GM19023 (cell line): ENCODE measurements at regions not wholly inside any gene's neighbourhood (a gene's known extent, or its start where the extent isn't known, plus 50 kb on each side); places are given as distances from the start of the nearest gene placed in this dataset.

Source experiments
- ATAC-seq: cut with Tn5 transposase; IDR thresholded peaks from one replicate; pipeline ENCODE4 v1.9.1; 2021; ENCODE audit warnings: mild to moderate bottlenecking, moderate library complexity; ENCODE audit not compliant: unreplicated experiment

DNA sequence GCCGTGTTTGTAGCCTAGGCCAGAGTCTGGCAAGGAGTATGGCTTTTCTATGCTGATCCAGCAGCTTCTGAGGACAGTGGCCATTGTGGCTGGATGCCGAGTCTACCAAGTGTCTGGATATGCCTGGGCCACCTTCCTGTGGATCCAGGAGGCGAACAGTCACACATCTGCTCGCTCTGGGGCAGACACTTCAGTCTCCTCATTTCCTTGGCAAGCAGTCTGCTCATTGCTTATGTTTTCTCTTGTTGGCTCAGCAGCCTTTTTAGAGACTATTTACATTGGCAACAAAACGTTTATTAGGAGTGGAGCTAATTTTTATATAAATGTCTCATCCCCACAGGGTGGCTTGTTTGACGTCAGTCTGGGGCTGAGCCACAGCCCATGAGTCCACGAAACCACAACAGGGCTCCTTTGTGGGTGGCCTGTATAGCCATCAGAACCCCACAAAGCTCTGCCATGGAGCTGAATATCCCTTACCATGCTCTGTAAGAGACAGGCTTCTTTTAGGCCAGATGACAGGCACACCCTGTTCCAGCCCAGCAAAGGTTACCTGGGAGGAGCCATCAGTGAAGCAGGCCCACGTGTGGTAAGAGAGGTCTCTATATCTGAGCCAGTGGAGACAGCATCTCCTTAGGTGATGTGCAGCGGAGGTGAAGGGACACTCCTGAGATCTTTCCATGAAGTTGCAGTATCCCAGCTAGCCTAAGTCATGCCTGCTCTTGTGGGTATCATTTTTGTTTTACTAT is 221.7 kb downstream of the DIRAS2 start:
- no peak for ATAC-seq

DNA sequence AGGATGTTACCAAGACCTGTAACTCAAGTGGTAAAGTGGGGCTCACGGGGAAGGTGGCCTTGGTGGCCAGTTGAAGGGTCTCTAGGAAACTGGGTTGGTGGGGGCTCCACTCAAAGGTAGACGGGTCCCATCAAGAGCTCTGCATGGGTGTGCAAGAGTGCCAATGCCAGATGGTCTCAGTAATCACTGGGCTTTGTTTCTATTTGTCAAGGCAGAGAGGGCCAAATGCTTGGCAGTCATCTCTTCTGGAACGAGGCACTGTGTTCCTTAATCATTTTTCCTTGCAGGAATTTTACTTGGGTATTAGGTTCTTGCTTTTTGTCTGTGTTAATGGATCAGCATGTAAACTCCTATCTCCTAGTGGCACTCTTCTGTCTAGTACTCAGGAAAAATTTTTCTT is 220.8 kb downstream of the DIRAS2 start:
- ATAC-seq: no peak

DNA sequence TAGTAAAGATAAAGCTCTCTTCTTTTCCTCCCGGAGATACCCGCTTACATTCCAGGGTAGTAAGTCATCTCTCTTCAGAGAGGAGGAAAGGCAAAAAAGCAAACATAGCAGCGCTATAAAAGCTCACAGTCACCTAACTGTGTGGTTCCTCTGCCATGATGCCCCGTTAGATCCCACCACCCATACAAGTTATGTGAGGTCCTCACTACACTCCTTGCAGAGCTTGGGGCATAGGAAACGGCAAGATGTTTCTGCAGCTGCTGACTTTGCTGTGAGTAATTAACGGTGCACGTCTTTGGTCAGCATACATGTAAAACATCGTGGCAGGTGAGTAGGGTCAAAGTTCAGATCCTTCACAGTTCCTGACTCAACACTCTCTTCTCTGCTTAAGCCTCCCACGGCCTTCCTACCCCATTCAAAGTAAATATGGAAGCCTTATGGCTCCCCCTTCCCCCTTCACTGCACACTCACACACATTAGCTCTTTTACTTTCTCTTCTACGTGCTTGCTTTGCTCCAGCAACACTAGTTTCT is 218.9 kb downstream of the DIRAS2 start:
- ATAC-seq: no peak

DNA sequence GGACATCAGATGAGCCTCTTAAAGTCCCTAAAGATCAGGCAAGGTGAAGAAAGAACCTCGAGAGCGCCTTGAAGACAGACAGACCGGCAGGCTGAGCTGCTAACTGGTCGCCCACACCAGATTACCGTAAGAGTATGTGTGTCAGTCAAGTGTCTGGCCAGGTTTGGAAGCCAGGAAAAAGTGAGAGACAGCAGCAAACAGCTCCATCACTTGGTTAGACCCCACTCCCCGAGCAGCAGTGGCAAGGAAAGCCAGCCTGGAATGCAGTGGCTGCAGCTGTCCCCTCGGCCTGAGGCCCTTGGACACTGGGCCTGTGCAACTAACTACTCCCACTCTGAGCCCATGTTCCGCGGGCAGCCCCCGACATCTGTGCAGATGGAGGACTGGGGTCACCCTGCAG is 214.1 kb downstream of the DIRAS2 start:
- ATAC-seq: no peak

DNA sequence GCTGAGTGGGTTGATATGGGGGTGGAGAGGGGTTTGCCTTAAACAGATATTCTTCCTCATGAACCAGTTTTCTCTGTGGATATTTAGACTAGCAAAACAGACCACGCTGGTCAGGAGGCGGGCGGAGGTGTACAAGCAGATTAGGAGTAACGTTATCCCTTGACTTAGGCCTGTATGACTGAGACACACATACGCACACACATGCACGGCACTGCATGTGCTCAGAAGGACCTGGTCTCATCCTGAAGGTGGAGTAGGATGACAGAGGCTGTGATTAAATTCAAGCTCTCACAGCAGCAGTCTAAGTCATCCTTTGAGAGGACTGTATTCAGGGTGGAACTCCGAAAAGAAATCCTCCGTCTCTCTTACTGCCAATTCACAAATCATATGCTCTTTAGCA is 209.7 kb downstream of the DIRAS2 start:
- no peak for ATAC-seq

DNA sequence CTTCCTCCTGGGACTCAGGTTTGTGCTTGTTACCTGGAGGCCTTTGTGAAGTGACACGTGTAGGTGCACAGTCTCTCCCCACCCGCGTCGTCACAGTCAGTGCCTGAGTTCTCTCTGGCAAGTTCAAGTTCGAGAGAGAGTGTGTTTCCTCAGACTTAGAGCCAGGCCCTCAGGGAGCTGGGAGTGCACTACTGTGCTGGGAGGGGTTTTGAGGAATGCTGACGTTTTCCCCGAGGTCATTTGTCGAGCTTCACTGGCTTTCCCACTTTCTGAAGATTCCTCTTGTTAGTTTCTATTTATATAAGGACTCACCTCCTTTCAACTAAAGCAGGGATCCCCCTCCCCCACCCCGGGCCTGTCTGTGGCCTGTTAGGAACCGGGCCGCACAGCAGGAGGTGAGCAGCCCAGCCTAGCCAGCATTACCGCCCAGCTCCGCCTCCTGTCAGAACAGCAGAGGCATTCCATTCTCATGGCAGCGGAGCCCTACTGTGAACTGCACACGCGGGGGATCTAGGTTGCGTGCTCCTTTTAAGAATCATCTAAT is 209.2 kb downstream of the DIRAS2 start:
- ATAC-seq: no peak

DNA sequence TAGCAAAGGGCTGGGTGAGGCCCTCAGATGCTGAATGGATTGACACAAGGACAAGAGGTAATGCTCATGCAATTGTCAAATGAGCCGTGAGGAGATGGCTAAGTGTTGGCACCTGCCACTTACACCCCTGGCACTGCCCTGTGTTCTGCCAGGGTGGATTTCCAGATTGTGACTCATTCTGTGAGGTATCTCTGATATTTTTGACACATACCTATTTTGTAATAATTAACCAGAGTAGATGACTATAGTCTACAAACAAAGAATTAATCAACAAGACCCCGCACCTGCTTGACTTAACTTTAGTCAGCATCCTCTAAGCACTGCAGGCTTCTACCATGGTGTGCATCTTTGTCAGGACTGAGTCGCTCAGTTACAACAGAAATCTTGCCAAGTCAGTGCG is 200.8 kb downstream of the DIRAS2 start:
- ATAC-seq: no peak

DNA sequence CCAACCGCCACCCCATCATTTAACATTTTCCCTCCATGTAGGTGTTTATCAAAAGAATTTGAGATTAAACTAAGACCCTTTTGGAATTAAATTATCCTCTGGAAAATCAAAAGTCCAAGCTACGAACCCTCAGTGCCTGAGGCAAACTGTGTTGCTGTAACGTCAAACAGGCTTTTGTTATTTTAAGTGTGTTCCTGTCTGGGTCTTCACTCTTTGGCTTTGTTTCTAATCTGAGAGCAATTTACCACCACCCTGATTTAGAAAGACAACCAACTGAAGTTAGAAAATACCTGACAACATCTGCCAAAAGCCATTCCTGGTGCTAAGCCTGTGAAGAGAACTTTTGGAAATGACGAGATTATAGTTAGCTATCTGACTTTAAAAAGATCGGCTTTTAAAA is 199.9 kb downstream of the DIRAS2 start:
- no peak for ATAC-seq

DNA sequence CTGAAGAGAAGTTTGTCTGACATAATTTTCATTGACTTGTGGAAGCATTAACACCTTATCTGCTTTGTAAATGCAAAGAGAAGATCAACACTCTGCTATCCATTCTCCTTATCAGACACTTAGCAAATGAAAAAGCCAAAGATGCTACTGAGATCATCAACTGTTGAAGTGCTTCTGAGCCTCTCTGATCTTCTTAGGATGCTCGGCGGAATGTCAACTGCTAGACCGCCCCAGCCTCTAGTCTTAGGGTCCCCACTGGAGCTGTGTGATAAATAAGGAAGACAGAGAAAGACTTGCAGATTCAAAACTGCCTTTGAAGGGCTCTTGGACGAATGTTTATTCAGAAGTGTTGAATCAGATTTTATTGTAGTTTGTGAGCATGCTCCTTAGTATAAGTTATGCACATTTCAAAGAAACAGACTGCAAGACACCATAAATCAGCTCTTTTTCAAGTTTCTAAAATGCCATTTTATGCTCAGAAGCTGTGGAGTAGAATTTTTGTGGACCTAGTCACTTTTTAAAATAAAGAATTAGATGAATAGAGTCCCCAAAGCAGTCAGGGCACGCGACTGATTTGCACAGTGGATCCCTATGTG is 197.9 kb downstream of the DIRAS2 start:
- no peak for ATAC-seq

DNA sequence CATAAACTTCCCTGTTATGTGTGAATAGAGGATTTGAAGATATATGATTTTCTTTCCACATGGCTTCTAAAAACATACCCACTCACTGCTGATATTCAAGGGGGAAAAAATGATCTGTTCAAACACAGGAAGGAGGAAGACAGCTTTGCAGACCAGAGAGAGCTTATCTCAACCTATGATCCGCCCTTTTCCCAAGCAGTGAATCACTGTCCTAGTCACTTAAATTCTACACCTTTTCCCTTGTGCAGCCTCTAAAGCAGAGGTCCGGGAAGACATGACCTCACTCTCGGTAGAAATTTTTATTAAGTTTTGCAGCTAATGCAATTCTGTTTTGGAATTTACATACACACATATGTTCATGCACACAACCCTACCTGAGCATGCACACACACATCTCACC is 197.2 kb downstream of the DIRAS2 start:
- no peak for ATAC-seq

DNA sequence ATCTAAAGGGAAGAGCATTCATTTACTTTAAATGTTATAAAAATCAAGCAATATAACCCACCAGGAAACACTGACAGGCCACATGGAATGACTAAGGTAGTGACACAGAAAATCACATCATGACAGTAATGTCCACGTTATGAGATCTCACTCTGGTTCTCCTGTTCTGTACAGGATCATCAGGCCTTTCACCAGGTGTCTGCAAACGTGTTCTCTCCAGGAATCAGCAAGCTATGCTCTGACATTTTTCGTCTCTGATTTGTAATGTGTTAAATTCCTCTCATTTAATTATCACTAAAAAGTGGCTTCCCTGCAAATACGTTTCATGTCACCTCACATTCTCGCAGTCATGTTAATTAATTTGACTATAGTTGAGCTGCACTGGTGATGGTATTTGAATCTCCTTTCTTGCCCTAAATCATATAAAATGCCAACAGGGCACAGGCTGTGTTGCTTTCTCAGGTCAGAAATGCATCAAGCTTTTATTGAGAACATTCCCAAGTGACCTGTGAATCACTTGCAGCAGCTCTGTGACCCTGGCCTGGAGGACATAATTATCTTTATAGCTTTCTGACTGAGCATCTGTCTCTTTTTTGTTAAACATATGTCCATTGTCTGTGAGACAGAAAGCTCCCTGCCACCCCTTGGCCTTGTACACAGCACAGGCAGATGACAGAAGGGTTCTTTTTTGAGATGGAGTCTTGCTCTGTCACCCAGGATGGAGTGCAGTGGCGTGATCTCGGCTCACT is 196.2 kb downstream of the DIRAS2 start:
- no peak for ATAC-seq

DNA sequence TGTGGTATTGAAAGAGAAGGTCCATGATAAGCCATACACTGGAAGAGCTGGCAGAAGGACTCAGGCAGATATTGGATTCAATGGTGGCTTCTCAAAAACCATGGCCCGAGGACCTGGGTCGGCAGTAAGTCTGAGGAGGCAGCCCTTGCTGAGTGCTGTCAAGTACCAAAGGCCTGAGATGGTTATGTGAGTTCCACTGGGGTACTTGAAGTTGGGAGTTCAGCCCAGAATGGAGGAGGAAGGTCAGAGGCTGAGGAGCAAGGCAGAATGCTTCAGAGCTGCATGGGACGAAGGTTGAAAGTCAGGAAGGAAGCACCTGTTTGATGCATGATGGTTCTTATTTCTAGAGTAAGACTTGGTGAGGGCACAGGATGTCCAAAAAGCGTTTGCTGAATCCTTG is 194.9 kb downstream of the DIRAS2 start:
- no peak for ATAC-seq

DNA sequence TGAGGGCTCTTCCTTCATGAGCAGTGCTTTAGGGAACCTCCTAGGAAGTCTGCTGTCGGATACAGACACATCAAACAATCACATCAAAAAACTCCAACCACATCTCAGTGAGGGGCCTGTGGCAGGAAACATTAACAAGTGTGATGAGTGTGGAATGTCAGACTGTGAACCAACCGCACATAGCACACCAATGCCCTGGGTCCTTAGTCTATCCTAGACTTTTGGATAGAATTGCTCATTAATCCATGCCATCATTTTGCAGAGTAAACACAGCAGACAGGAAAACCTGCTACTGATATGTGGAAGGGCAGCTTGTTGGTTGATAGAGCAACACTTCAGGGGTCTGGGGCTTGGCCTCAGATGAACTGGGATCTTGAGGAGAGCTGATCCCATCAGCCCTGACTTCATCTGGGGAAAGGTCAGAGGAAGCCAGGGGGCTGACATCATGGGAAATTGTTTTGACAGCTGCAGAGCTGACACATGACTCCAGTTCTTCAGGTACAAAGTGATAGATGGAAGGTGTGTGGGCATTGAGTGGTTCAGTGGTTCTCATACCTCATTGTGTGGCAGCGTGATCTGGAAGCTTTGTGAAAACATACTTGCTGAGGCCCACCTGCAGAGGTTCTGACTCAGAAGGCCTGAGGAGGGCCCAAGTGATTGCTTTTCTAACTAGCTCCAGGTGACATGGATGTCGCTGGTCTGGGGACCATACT is 193.3 kb downstream of the DIRAS2 start:
- ATAC-seq: no peak

DNA sequence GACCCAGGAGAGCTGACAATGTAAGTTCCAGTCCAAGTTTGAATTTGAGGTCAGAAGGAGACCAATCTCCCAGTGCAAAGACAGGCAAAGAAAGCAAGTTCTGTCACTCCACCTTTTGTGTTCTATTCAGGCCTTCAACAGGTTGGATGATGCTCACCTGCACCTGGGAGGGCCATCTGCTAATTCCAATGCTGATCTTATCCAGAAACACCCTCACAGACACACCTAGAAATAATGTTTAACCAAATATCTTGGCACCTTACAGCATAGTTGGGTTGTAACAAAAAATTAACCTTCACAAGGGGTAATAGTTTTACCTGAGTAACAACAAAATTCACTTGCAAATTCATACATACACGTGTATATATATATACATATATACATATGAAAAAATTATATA is 190.8 kb downstream of the DIRAS2 start:
- no peak for ATAC-seq

DNA sequence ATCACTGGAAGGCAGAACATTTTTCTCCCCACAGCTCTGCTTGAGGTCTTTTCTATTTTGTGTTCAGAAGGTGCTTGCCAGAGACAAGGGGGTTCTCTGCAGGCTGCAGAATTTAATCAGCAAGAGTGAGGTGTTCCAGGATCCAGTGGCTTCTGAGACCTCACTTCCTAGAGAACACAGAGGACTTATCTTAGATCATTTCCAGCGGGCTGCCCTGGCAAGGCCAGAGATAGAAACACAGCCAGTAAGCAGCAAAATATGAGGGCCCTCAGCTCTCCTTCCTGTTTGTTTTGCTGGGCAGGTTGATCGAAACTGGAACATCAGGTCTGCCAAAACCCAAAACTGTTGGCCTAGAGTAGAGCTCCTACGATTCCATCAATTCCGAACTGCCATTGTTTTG is 187.3 kb downstream of the DIRAS2 start:
- ATAC-seq: no peak

DNA sequence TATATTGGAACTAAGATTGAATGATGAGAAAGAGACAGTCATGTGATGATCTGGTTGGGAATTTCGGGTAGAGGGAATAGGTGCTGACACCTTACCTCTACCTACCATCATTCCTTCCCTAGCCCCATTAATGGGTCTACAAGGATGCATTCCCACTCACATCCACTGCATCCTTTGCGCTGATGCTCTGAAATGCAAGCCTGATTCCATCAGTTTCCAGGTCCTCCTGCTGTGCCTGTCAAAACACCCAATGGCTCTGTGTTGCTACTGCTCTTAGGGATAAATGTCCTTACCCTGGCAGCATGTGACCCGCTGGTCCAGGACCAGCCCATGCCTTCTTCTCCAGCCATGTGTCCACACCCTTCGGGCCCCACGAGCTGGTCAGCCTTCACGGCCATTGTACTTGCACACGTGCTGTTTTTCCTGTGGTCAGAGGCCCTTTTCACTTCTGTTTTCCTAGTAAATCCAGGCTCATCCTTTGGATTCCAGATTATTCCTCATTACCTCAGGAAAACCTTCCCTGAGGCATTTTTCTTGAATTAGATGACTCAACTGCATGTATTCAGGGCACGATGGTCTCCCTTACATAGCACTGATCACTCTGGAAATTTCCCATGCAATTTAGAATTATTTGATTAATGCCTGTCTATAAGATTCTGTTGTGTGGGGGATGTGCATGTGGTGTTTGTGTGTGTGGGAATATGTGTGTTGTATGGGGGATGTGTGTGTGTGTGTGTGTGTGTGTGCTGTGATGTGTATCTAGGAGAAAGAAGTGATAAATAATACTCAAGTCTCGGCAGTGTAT is 185.0 kb downstream of the DIRAS2 start:
- ATAC-seq: no peak

DNA sequence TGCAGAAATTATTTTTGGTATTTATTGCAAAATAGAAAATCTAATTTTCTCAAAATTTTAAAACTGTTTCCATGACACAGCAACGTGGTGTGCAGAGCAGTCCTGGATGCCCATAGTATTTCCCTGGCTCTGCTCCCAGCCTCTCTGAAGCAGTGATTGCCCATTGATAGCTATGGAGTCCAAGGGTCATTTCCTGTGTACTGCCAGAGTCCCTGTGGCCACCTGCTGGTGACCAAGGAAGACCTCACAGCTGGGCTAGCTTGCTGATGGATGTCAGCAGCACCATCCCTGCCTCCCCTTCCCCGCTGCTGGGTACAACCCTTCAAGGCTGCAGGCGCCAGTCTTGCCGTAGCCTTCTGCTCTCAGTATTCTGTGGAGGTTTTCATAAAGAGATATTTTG is 184.1 kb downstream of the DIRAS2 start:
- no peak for ATAC-seq

DNA sequence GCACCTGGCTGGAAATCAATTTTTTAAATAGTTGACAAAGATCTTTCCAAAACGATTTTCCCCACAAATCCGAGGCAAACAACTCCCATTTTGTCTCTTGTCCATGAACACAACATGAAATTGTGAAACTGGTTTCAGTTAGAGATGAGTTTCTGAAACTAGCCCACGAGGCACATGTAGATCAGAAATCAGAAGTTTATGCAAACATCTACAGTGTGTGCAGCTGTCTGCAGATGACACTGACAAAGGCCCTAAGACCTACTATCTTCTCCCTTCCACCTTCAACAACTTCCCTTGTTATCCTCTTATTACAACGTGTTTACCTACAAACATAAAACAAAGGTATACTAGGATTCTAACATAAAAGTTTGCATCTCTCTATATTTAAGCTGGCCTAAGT is 183.3 kb downstream of the DIRAS2 start:
- ATAC-seq: peak; percentile 84

DNA sequence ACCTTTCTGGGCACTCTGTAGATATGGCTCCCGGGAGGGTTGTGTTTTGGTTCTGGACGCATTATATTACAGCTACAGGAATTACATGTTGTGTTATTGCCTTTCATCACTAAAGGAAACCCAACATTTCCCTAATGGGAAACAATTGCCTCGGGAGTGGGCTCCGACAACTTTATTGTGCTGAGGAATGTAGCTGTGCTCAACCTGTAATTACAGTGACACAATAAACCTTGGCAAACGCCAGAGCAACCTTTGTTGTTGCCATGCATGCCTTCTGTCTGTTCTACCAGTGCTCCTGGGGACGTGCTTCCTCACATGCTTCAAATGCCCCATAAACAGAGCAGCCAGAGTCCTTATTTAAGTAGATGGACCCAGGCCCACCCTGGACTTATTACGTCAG is 182.4 kb downstream of the DIRAS2 start:
- ATAC-seq: no peak

DNA sequence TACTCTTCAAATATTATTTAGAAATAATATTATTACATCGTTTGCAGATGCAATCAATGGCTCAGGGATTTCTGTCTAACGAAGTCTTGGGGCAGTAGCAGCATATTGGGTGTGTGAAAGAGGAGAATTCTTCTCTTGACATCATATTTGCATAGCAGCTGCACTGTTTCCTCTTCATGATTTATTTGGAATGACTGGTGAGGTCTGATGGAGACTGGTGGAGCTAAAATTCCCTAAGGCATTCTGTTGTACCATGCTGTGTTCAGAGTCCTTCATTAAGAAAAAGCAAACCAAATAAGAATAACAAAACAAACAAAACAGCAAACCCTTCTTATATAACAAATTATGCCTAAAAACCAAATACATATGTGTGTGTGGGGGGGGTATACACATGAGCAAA is 177.6 kb downstream of the DIRAS2 start:
- no peak for ATAC-seq
